Mucosa of stomach (tissue), 1 donor: ENCODE measurements at regions not wholly inside any gene's neighbourhood (a gene's known extent, or its start where the extent isn't known, plus 50 kb on each side); places are given as distances from the start of the nearest gene placed in this dataset.

Source experiments
- H3K27me3 ChIP-seq: one replicate; pipeline ENCODE4 v1.7.0; 2013; ENCODE audit warnings: mild to moderate bottlenecking, low read length; ENCODE audit not compliant: control insufficient read depth, insufficient read depth
- H3K36me3 ChIP-seq: one replicate; pipeline ENCODE4 v1.7.0; 2013; ENCODE audit warnings: low read length; ENCODE audit not compliant: control insufficient read depth, insufficient read depth
- H3K4me1 ChIP-seq: one replicate; pipeline ENCODE4 v1.7.0; 2013; ENCODE audit warnings: mild to moderate bottlenecking, low read length; ENCODE audit not compliant: control insufficient read depth, insufficient read depth
- H3K4me3 ChIP-seq: one replicate; pipeline ENCODE4 v1.7.0; 2013; ENCODE audit warnings: low read length
- H3K9ac ChIP-seq: one replicate; pipeline ENCODE4 v1.7.0; 2013; ENCODE audit warnings: mild to moderate bottlenecking, low read length, moderate library complexity
- H3K9me3 ChIP-seq: one replicate; pipeline ENCODE4 v1.7.0; 2013; ENCODE audit warnings: mild to moderate bottlenecking, low read length, moderate library complexity; ENCODE audit not compliant: control insufficient read depth
- donor health status: Pancreatic carcinoma.

- Histone ChIP-seq H3K9ac (no peak overlapping the region), H3K9me3 (no peaks in the 10 kb centered on the region), H3K27me3 (no peaks in the 10 kb centered on the region), H3K4me3 (no peak overlapping the region), H3K4me1 (peaks cover 48% of the 10 kb centered on the region), H3K36me3 (no peaks in the 10 kb centered on the region)
Observed at GRCh38 chr2:43023791-43024514, 202.5 kb downstream of the ZFP36L2 start.

GRCh38 chr2:43022896-43023295 is 203.5 kb downstream of the ZFP36L2 start:
- Histone ChIP-seq H3K9me3 (no peaks in the 10 kb centered on the region), H3K36me3 (no peaks in the 10 kb centered on the region), H3K4me1 (peaks cover 58% of the 10 kb centered on the region), H3K9ac (no peak overlapping the region), H3K4me3 (no peak overlapping the region), H3K27me3 (no peaks in the 10 kb centered on the region)

- H3K4me1 ChIP-seq = peaks cover 56% of the 10 kb centered on the region
- H3K9ac ChIP-seq = no peak overlapping the region
- no peak overlapping the region for H3K4me3 ChIP-seq
- no peaks in the 10 kb centered on the region for H3K9me3 ChIP-seq
- no peaks in the 10 kb centered on the region for H3K36me3 ChIP-seq
- H3K27me3 ChIP-seq = no peaks in the 10 kb centered on the region
Observed at GRCh38 chr2:43021791-43022509, 204.5 kb downstream of the ZFP36L2 start.

GRCh38 chr2:43020990-43021669 is 205.3 kb downstream of the ZFP36L2 start:
- Histone ChIP-seq H3K9me3 (no peaks in the 10 kb centered on the region), H3K36me3 (no peaks in the 10 kb centered on the region), H3K4me1 (peaks cover 48% of the 10 kb centered on the region), H3K9ac (no peak overlapping the region), H3K27me3 (no peaks in the 10 kb centered on the region), H3K4me3 (no peak overlapping the region)

GRCh38 chr2:43020296-43020695 is 206.1 kb downstream of the ZFP36L2 start:
- Histone ChIP-seq H3K9me3 (no peaks in the 10 kb centered on the region), H3K36me3 (no peaks in the 10 kb centered on the region), H3K27me3 (no peaks in the 10 kb centered on the region), H3K9ac (no peak overlapping the region), H3K4me3 (no peak overlapping the region), H3K4me1 (peaks cover 40% of the 10 kb centered on the region)

- Histone ChIP-seq H3K36me3 (no peaks in the 10 kb centered on the region), H3K9me3 (no peaks in the 10 kb centered on the region), H3K9ac (no peak overlapping the region), H3K27me3 (no peaks in the 10 kb centered on the region), H3K4me1 (peaks cover 33% of the 10 kb centered on the region), H3K4me3 (no peak overlapping the region)
Observed at GRCh38 chr2:43019536-43020183, 206.7 kb downstream of the ZFP36L2 start.

GRCh38 chr2:43019025-43019367 is 207.4 kb downstream of the ZFP36L2 start:
- no peaks in the 10 kb centered on the region for H3K9me3 ChIP-seq

GRCh38 chr2:43018179-43019024 is 208.0 kb downstream of the ZFP36L2 start:
- Histone ChIP-seq H3K9me3 (no peaks in the 10 kb centered on the region), H3K4me3 (no peak overlapping the region), H3K27me3 (no peaks in the 10 kb centered on the region), H3K36me3 (no peaks in the 10 kb centered on the region), H3K4me1 (peaks cover 22% of the 10 kb centered on the region), H3K9ac (no peak overlapping the region)

More at GRCh38 chr2:43019025-43019367, 207.4 kb downstream of the ZFP36L2 start:
- Histone ChIP-seq H3K36me3 (no peaks in the 10 kb centered on the region), H3K4me3 (no peak overlapping the region), H3K9ac (no peak overlapping the region), H3K27me3 (no peaks in the 10 kb centered on the region), H3K4me1 (peaks cover 27% of the 10 kb centered on the region)

- H3K9me3 ChIP-seq = no peaks in the 10 kb centered on the region
- no peaks in the 10 kb centered on the region for H3K36me3 ChIP-seq
- no peak overlapping the region for H3K4me3 ChIP-seq
- no peak overlapping the region for H3K9ac ChIP-seq
- H3K4me1 ChIP-seq = peaks cover 31% of the 10 kb centered on the region
- no peaks in the 10 kb centered on the region for H3K27me3 ChIP-seq
Observed at GRCh38 chr2:43013821-43014345, 212.5 kb downstream of the ZFP36L2 start.

- Histone ChIP-seq H3K9ac (no peak overlapping the region), H3K4me3 (no peak overlapping the region), H3K27me3 (no peaks in the 10 kb centered on the region), H3K4me1 (peaks cover 22% of the 10 kb centered on the region), H3K9me3 (no peaks in the 10 kb centered on the region), H3K36me3 (no peaks in the 10 kb centered on the region)
Observed at GRCh38 chr2:43012966-43013365, 213.4 kb downstream of the ZFP36L2 start.

GRCh38 chr2:43011158-43011491 is 215.3 kb downstream of the ZFP36L2 start:
- no peaks in the 10 kb centered on the region for H3K36me3 ChIP-seq
- H3K9ac ChIP-seq = no peak overlapping the region
- H3K4me1 ChIP-seq = peaks cover 31% of the 10 kb centered on the region

More at GRCh38 chr2:43011158-43011491, 215.3 kb downstream of the ZFP36L2 start:
- H3K4me3 ChIP-seq = no peak overlapping the region
- no peaks in the 10 kb centered on the region for H3K27me3 ChIP-seq
- H3K9me3 ChIP-seq = no peaks in the 10 kb centered on the region
